WI38 (cell line): ENCODE measurements at regions not wholly inside any gene's neighbourhood (a gene's known extent, or its start where the extent isn't known, plus 50 kb on each side); places are given as distances from the start of the nearest gene placed in this dataset.
"Not testable (repeated sequence)": the region's sequence is repeated elsewhere in the genome, so short reads cannot be mapped to it uniquely, and the experiment has no call there.

Source experiments
- H3K4me3 ChIP-seq: 2 replicates; pipeline ENCODE4 v1.5.1; 2011; ENCODE audit warnings: low read depth, mild to moderate bottlenecking, control low read depth, low read length
- CTCF ChIP-seq: IDR thresholded peaks from 2 replicates; pipeline ENCODE4 v1.5.1; 2012; ENCODE audit warnings: low read depth, mild to moderate bottlenecking, control low read depth, low read length

- no peak overlapping the region for H3K4me3 ChIP-seq
- no peak for TF ChIP-seq CTCF
These were observed 247.4 kb downstream of the SHOX2 start for GRCh38 chr3:157858821-157859220.

GRCh38 chr3:157857440-157857839, 248.8 kb downstream of the SHOX2 start:
- TF ChIP-seq CTCF, result no peak
- H3K4me3 ChIP-seq, result no peak overlapping the region

GRCh38 chr3:157856078-157856939, 249.9 kb downstream of the SHOX2 start:
- H3K4me3 ChIP-seq, result no peak overlapping the region
- TF ChIP-seq CTCF, result no peak

GRCh38 chr3:157845839-157846238, 260.4 kb downstream of the SHOX2 start:
- not testable (repeated sequence) for H3K4me3 ChIP-seq

- TF ChIP-seq CTCF, result no peak
- no peak overlapping the region for H3K4me3 ChIP-seq
These were observed 261.2 kb downstream of the SHOX2 start for GRCh38 chr3:157844800-157845565.

- no peak for TF ChIP-seq CTCF
- H3K4me3 ChIP-seq, result no peak overlapping the region
These were observed 262.0 kb downstream of the SHOX2 start for GRCh38 chr3:157844216-157844615.

- no peak for TF ChIP-seq CTCF
- H3K4me3 ChIP-seq, result no peak overlapping the region
These were observed 265.2 kb downstream of the SHOX2 start for GRCh38 chr3:157841029-157841428.
